Renal cortical epithelial cell (primary cell): ENCODE measurements at regions not wholly inside any gene's neighbourhood (a gene's known extent, or its start where the extent isn't known, plus 50 kb on each side); places are given as distances from the start of the nearest gene placed in this dataset.

ENCODE experiments used
- DNase-seq: peaks from one replicate; pipeline ENCODE4 v3.0.0-alpha.2; 2011; ENCODE audit warnings: low read depth

GRCh38 chr7:54629771-54630170 is 87.6 kb downstream of the VSTM2A start:
- no peak for DNase-seq

- DNase-seq, result no peak
These were observed 80.6 kb downstream of the VSTM2A start for GRCh38 chr7:54622696-54623309.
